RPMI7951 (cell line): ENCODE measurements at regions not wholly inside any gene's neighbourhood (a gene's known extent, or its start where the extent isn't known, plus 50 kb on each side); places are given as distances from the start of the nearest gene placed in this dataset.

ENCODE experiments used
- DNase-seq: peaks from one replicate; pipeline ENCODE4 v3.0.0-alpha.2; 2012; ENCODE audit warnings: low read depth

DNA sequence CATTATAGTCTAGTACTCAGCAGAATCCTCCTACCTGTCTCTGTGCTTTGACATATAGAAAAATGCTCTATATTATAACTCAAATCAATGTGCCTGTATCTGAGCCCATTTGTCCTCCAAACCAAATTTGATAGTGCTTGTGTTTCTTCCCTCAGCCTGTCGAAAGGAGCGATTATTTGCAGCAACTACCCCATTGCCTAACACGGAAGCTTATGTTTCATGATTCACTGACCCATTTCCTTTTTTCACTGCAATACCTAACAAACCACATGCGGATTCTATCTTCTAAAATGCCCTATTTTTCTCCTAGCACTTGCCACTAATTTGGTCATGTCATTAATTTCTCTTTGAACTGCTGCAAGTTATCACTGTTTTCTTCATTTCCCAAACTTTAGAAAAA lies 1220.6 kb upstream of the CADM2 start:
- no peak for DNase-seq

- no peak for DNase-seq
Measured at GRCh38 chr3:83740504-83740903, 1218.3 kb upstream of the CADM2 start.

DNA sequence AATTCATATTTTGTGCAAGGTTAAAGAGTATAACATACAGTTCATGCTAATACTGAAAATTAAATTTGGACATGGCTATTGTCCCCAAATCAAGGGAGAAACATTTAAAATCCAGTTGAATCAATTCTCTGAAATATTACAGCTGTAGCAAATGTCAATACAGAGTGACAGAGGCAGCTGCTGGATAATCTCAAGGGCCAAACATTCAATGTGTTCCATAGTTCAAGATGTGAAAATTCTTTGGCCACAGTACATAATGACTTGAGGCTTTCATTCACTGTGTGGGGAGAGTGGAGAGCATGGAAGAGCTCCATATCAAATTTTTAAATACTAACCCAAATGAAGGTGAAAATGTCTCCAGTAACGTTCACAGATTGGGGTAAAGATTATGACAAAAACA lies 1192.8 kb upstream of the CADM2 start:
- DNase-seq: no peak

GRCh38 chr3:83769791-83770663 lies 1188.8 kb upstream of the CADM2 start:
- no peak for DNase-seq

DNA sequence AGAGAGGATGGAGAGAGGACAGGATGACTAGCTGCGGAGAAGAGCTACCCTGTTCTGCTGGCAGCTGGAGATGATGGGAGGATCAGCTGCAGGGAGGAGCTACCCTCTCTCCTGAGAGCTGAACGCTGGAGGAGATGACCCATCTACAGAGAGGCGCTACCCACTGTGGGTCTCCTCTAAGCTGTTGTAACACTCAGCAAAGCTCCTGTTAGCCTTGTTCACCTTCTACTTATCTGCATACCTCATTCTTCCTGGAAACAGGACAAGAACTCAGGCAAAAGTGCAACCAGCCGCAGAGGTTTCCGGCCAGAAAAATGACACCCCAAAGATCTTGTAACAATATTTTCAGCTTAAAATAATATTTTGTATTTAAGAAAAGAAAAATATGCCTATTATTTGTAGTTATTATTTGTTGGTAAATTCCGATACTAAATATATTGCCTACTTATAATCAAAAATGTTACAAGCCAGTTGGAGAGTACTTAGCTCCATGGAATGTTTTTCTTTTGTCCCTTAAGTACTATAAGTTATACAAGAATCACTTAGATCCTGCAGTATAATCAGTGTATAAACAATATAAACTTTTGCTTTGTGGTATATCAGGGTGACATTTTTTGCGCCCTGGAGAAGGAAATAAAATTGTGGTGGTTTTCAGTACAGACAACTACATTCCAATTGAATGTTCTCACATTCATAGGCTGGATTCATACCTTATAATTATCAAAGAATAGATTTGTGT lies 1188.0 kb upstream of the CADM2 start:
- DNase-seq: no peak

DNA sequence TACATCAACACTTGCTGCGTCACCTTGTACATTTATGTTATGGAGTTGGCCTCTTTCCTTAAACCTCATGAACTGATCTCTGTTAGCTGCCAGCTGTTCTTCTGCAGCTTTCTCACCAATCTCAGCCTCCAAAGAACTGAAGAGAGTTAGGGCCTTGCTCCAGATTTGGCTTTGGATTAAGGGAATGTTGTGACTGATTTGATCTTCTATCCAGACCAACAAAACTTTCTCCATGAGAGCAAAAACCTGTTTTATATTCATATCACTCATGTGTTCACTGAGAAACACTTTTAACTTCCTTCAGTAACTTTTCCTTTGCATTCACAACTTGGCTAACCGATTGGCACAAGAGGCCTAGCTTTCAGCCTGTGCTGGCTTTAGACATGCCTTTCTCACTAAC lies 1156.0 kb upstream of the CADM2 start:
- DNase-seq: no peak

- DNase-seq: no peak
Measured at GRCh38 chr3:83807511-83807910, 1151.3 kb upstream of the CADM2 start.

- no peak for DNase-seq
Measured at GRCh38 chr3:83813176-83813575, 1145.6 kb upstream of the CADM2 start.

GRCh38 chr3:83816653-83817052 lies 1142.1 kb upstream of the CADM2 start:
- no peak for DNase-seq

DNA sequence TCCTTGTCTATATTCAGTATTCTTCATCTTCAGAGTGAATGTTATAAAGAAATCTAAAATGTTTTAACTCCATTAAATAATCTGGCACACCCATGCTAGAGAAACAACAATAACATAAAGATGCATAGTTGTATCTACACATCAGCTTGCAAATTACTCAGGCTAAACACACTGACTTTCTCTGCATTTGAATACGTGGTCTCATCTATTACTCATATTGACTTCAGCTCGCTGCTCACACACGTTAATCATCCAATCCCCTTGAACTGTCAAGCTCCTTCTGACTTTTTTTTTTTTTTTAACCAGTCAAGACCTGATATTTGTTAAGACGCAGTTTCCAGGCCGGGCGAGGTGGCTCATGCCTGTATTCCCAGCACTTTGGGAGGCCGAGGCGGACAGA lies 1137.3 kb upstream of the CADM2 start:
- no peak for DNase-seq

DNA sequence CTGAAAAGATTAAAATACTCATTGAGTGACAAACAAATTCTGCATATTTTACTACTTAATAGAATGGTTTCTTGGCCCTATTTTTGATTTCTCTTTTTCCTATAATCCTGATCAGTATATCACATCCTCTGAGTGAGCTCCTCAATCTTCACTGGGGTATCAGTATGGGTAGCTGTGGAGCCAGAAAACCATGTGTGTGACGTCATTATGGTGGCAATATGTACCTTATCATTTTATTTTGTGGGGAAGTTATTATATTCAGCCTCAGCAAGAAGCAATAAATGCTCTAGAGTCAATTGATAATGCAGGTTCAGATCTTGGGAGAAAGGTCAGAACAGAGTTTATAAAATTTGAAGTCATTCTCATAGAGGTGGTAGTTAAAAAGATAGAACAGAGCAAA lies 1135.7 kb upstream of the CADM2 start:
- no peak for DNase-seq

DNA sequence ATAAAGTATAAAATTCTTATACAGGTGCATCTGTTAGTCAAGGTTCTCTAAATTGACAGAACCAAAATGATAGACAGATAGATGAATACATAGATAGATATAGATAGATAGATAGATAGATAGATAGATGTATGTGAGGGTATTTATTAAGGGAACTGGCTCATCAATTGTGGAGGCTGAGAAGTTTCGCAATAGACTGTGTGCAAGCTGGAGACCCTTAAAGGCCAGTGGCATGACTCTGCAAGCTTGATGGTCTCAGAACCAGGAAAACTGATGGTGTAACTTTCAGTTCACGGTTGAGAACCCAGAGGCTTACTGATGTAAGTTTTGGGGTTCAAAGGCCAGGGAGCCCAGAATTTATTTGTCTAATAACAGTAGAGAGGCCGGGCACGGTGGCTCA lies 1123.7 kb upstream of the CADM2 start:
- no peak for DNase-seq

DNA sequence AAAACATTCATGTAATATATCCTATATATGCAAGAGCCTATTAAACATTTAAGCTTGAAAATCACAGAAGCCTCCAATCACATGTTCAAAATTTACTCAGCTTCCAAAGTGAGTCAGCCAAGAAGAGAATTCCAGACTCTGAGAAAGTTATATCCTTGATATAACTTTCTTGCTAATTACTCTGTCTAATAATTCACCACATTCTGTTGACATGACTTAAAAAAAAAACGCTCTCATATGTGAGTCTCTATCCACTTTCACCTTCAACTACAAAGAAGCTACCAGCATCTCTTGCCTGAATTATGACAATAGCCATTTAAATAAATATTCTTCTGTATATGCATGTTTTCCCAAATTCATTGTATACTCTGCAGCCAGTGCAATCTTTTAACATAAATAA lies 1116.3 kb upstream of the CADM2 start:
- no peak for DNase-seq

- DNase-seq: no peak
Measured at GRCh38 chr3:83843716-83844115, 1115.1 kb upstream of the CADM2 start.

GRCh38 chr3:83849106-83849730 lies 1109.6 kb upstream of the CADM2 start:
- no peak for DNase-seq

DNA sequence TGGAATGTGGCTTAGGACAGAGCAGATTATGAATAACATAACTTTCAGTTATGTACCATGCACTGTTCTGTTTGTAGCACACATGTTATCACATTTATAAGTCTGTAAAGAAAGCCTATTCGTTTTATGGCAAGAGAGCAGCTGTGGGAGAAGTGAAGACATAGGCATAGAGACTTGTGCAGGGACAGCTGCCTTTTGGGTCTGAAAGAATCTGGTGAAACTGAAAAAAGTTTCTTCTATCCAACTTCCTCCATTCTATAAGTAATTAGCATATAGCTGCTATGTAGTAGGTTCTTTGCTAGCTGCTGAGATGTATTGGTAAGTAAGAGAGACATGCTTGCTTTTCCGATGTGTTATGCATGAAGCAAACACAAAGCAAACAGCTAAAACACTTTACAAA lies 1095.4 kb upstream of the CADM2 start:
- no peak for DNase-seq

DNA sequence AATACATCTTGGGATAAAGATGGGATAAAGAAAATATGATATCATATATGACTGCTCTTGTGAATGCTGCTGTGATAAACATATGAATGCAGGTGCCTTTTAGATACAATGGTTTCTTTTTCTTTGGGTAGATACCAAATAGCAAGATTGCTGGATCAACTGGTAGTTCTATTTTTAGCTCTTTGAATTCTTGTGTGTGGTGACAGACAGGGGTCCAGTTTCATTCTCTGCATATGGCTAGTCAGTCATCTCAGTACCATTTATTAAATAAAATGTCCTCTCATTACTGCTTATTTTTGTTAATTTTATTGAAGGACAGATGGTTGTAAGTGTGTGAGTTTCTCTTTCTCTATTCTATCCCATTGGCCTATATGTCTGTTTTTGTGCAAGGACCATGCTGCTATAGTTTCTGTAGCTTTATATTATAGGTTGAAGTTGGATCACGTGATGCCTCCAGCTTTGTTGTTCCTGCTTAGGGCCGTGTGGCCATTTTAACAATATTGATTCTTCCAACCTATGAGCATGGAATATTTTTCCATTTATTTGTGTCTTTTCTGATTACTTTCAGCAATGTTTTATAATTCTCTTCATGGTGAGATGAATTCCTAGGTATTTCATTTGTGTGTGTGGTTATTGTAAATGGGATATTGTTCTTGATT lies 1089.8 kb upstream of the CADM2 start:
- no peak for DNase-seq

GRCh38 chr3:83873550-83873949 lies 1085.2 kb upstream of the CADM2 start:
- no peak for DNase-seq

DNA sequence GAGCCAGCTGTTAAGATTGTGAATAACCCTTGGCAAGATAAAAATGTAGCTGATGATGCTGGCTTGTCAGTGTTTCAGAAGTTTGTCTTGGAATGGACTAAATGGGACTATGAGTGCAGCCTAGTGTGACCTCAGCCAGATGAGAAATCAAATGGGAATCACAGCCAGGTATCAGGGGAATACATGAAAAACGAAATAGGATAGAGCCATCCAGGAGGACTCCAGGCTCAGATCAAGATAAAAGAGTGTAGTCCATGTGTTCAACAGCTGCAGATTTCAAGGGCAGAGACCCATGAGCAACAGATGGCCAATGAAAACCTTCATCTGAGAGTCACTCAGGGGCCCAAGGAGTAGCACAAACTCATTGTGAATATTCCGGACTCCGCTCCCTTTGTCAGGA lies 1080.9 kb upstream of the CADM2 start:
- DNase-seq: no peak

GRCh38 chr3:83882701-83883100 lies 1076.1 kb upstream of the CADM2 start:
- DNase-seq: no peak

- DNase-seq: no peak
Measured at GRCh38 chr3:83890039-83890762, 1068.6 kb upstream of the CADM2 start.

GRCh38 chr3:83890763-83891135 lies 1068.0 kb upstream of the CADM2 start:
- DNase-seq: no peak
